GM12864 (cell line): ENCODE measurements at regions not wholly inside any gene's neighbourhood (a gene's known extent, or its start where the extent isn't known, plus 50 kb on each side); places are given as distances from the start of the nearest gene placed in this dataset.

Experiments
- DNase-seq: peaks from one replicate; pipeline ENCODE4 v3.0.0-alpha.2; 2011; ENCODE audit warnings: low read depth
- H3K4me3 ChIP-seq: 2 replicates; pipeline ENCODE4 v1.5.1; 2011; ENCODE audit warnings: mild to moderate bottlenecking, low read depth, low read length, control low read depth
- CTCF ChIP-seq: IDR thresholded peaks from 2 replicates; pipeline ENCODE4 v1.5.1; 2011; ENCODE audit warnings: low read depth, mild to moderate bottlenecking, moderate library complexity, low read length, control low read depth, inconsistent platforms; ENCODE audit errors: missing control alignments

GRCh38 chr10:14416308-14416700 is 85.6 kb upstream of the FRMD4A start:
- H3K4me3 ChIP-seq = no peak overlapping the region
- no peak for TF ChIP-seq CTCF
- no peak for DNase-seq

- no peak for TF ChIP-seq CTCF
Observed at GRCh38 chr10:14415676-14416307, 85.1 kb upstream of the FRMD4A start.

GRCh38 chr10:14414901-14415300 is 84.2 kb upstream of the FRMD4A start:
- no peak overlapping the region for H3K4me3 ChIP-seq
- no peak for TF ChIP-seq CTCF
- DNase-seq = no peak

More at GRCh38 chr10:14415676-14416307, 85.1 kb upstream of the FRMD4A start:
- DNase-seq = no peak
- H3K4me3 ChIP-seq = no peak overlapping the region

- H3K4me3 ChIP-seq = no peak overlapping the region
- DNase-seq = no peak
- TF ChIP-seq CTCF = no peak
Observed at GRCh38 chr10:14413523-14413922, 82.8 kb upstream of the FRMD4A start.

- H3K4me3 ChIP-seq = no peak overlapping the region
- DNase-seq = no peak
- no peak for TF ChIP-seq CTCF
Observed at GRCh38 chr10:14412624-14413023, 81.9 kb upstream of the FRMD4A start.

GRCh38 chr10:14409856-14410458 is 79.2 kb upstream of the FRMD4A start:
- no peak overlapping the region for H3K4me3 ChIP-seq
- TF ChIP-seq CTCF = no peak
- no peak for DNase-seq

GRCh38 chr10:14409247-14409646 is 78.5 kb upstream of the FRMD4A start:
- TF ChIP-seq CTCF = no peak
- no peak for DNase-seq
- H3K4me3 ChIP-seq = no peak overlapping the region
